Skeletal muscle tissue (tissue), 4 donors: ENCODE measurements at regions not wholly inside any gene's neighbourhood (a gene's known extent, or its start where the extent isn't known, plus 50 kb on each side); places are given as distances from the start of the nearest gene placed in this dataset. TPM values are rescaled to one million over a fixed set of nuclear protein-coding genes. Genes with fewer than 3 reads are reported as not detected.

Experiments used
- H3K27ac ChIP-seq: one replicate; pipeline ENCODE4 v1.7.0; 2013; ENCODE audit warnings: mild to moderate bottlenecking, low read depth, low read length, inconsistent platforms
- H3K27me3 ChIP-seq, 3 donors: one replicate each; pipeline ENCODE4 v1.7.0; 2013; ENCODE audit warnings: low read length in 3 of 3; ENCODE audit not compliant: control insufficient read depth in 3 of 3, insufficient read depth in 3 of 3
- H3K36me3 ChIP-seq, 3 donors: one replicate each; pipeline ENCODE4 v1.7.0; 2013; ENCODE audit warnings: low read length in 3 of 3; ENCODE audit not compliant: control insufficient read depth in 3 of 3, insufficient read depth in 3 of 3
- H3K4me1 ChIP-seq, 3 donors: one replicate each; pipeline ENCODE4 v1.7.0; 2013; ENCODE audit warnings: low read length in 3 of 3, mild to moderate bottlenecking in 3 of 3; ENCODE audit not compliant: control insufficient read depth in 3 of 3, insufficient read depth in 3 of 3
- H3K4me3 ChIP-seq, 3 donors: one replicate each; pipeline ENCODE4 v1.7.0; 2013; ENCODE audit warnings: low read length in 3 of 3
- H3K9ac ChIP-seq, 3 donors: one replicate each; pipeline ENCODE4 v1.7.0; 2013; ENCODE audit warnings: low read length in 3 of 3, mild to moderate bottlenecking in 3 of 3, moderate library complexity in 2 of 3, low read depth in 1 of 3
- H3K9me3 ChIP-seq, 3 donors: one replicate each; pipeline ENCODE4 v1.7.0; 2013; ENCODE audit warnings: low read length in 3 of 3; ENCODE audit not compliant: control insufficient read depth in 3 of 3
- small RNA-seq: library from RNA; depleted of rRNA; stranded (forward); fragments of <200 nt; gene quantifications from one replicate; pipeline ENCODE3, GENCODE V24; 2014
- donor health status: Osteomylitis.

- H3K9ac ChIP-seq, result no peak overlapping the region
Measured at GRCh38 chr2:16000642-16001041, 60.3 kb downstream of the MYCN start.

GRCh38 chr2:15999596-16000469 lies 59.5 kb downstream of the MYCN start:
- peaks cover 0 to 12% (median 2%) of the 10 kb centered on the region in 3 donors for H3K27me3 ChIP-seq
- H3K4me3 ChIP-seq, result no peak overlapping the region
- no peak overlapping the region for H3K27ac ChIP-seq
- H3K4me1 ChIP-seq, result no peaks in the 10 kb centered on the region
- H3K36me3 ChIP-seq, result no peaks in the 10 kb centered on the region
- H3K9ac ChIP-seq, result no peak overlapping the region
- no peaks in the 10 kb centered on the region for H3K9me3 ChIP-seq

More at GRCh38 chr2:16000642-16001041, 60.3 kb downstream of the MYCN start:
- Histone ChIP-seq H3K4me3 (no peak overlapping the region), H3K9me3 (no peaks in the 10 kb centered on the region), H3K27ac (no peak overlapping the region), H3K36me3 (no peaks in the 10 kb centered on the region), H3K27me3 (peaks cover 0 to 12% (median 2%) of the 10 kb centered on the region in 3 donors), H3K4me1 (no peaks in the 10 kb centered on the region)

- no peak overlapping the region for H3K27ac ChIP-seq
- no peak overlapping the region for H3K4me3 ChIP-seq
- H3K9ac ChIP-seq, result no peak overlapping the region
- no peaks in the 10 kb centered on the region for H3K36me3 ChIP-seq
- no peaks in the 10 kb centered on the region for H3K4me1 ChIP-seq
- peaks cover 0 to 4% (median 0%) of the 10 kb centered on the region in 3 donors for H3K27me3 ChIP-seq
- H3K9me3 ChIP-seq, result no peaks in the 10 kb centered on the region
Measured at GRCh38 chr2:15997728-15998280, 57.5 kb downstream of the MYCN start.

GRCh38 chr2:15996536-15997423 lies 56.4 kb downstream of the MYCN start:
- Histone ChIP-seq H3K27ac (no peak overlapping the region), H3K36me3 (no peaks in the 10 kb centered on the region), H3K4me3 (no peak overlapping the region), H3K9ac (no peak overlapping the region), H3K27me3 (peaks cover 0 to 4% (median 0%) of the 10 kb centered on the region in 3 donors), H3K4me1 (no peaks in the 10 kb centered on the region), H3K9me3 (no peaks in the 10 kb centered on the region)

Small RNA genes lying in the stretch of these regions (small RNA-seq; reads per million reads assigned to genes)
- gene AC174048.1 (not detected), gene RF00561 (not detected)
